22Rv1 (cell line): ENCODE measurements at regions not wholly inside any gene's neighbourhood (a gene's known extent, or its start where the extent isn't known, plus 50 kb on each side); places are given as distances from the start of the nearest gene placed in this dataset.

ENCODE experiments used
- CTCF ChIP-seq: fragments of 450-650 bp; IDR thresholded peaks from 2 replicates; pipeline ENCODE4 v1.5.1; 2017; ENCODE audit warnings: mild to moderate bottlenecking
- ZFX ChIP-seq: fragments of 450-650 bp; IDR thresholded peaks from 2 replicates; pipeline ENCODE4 v1.6.1; 2017; ENCODE audit warnings: antibody characterized with exemption, borderline replicate concordance

GRCh38 chr14:22478670-22479069 lies 110.4 kb downstream of the DAD1 start:
- TF ChIP-seq CTCF (no peak), ZFX (no peak)
